ENCODE measurements at regions not wholly inside any gene's neighbourhood (a gene's known extent, or its start where the extent isn't known, plus 50 kb on each side); places are given as distances from the start of the nearest gene placed in this dataset.

GRCh38 chr3:106700981-106701380 is 676.3 kb upstream of the CCDC54 start:
- DNase-seq (ENCODE audit: low read depth), result no peak

- no peak for DNase-seq (ENCODE audit: low read depth)
These were observed 673.7 kb upstream of the CCDC54 start for GRCh38 chr3:106703524-106703923.

- DNase-seq (ENCODE audit: low read depth), result no peak
These were observed 669.9 kb upstream of the CCDC54 start for GRCh38 chr3:106707347-106707746.

GRCh38 chr3:106710596-106710995 is 666.6 kb upstream of the CCDC54 start:
- no peak for DNase-seq (ENCODE audit: low read depth)

- no peak for DNase-seq (ENCODE audit: low read depth)
These were observed 665.6 kb upstream of the CCDC54 start for GRCh38 chr3:106711650-106712049.

- DNase-seq (ENCODE audit: low read depth), result no peak
These were observed 662.8 kb upstream of the CCDC54 start for GRCh38 chr3:106714400-106714799.

- no peak for DNase-seq (ENCODE audit: low read depth)
These were observed 662.0 kb upstream of the CCDC54 start for GRCh38 chr3:106715286-106715685.

- DNase-seq (ENCODE audit: low read depth), result no peak
These were observed 660.0 kb upstream of the CCDC54 start for GRCh38 chr3:106717178-106717780.

GRCh38 chr3:106719077-106719476 is 658.2 kb upstream of the CCDC54 start:
- no peak for DNase-seq (ENCODE audit: low read depth)

GRCh38 chr3:106719583-106719982 is 657.7 kb upstream of the CCDC54 start:
- no peak for DNase-seq (ENCODE audit: low read depth)

GRCh38 chr3:106720510-106720909 is 656.7 kb upstream of the CCDC54 start:
- DNase-seq (ENCODE audit: low read depth), result no peak

- DNase-seq (ENCODE audit: low read depth), result no peak
These were observed 651.7 kb upstream of the CCDC54 start for GRCh38 chr3:106725566-106725965.

GRCh38 chr3:106728315-106729098 is 648.7 kb upstream of the CCDC54 start:
- no peak for DNase-seq (ENCODE audit: low read depth)

- DNase-seq (ENCODE audit: low read depth), result no peak
These were observed 647.8 kb upstream of the CCDC54 start for GRCh38 chr3:106729481-106729880.

GRCh38 chr3:106731230-106731629 is 646.0 kb upstream of the CCDC54 start:
- no peak for DNase-seq (ENCODE audit: low read depth)

- no peak for DNase-seq (ENCODE audit: low read depth)
These were observed 642.5 kb upstream of the CCDC54 start for GRCh38 chr3:106734712-106735111.

GRCh38 chr3:106737265-106737664 is 640.0 kb upstream of the CCDC54 start:
- no peak for DNase-seq (ENCODE audit: low read depth)

- no peak for DNase-seq (ENCODE audit: low read depth)
These were observed 637.1 kb upstream of the CCDC54 start for GRCh38 chr3:106740116-106740515.

- DNase-seq (ENCODE audit: low read depth), result no peak
These were observed 631.7 kb upstream of the CCDC54 start for GRCh38 chr3:106745344-106746168.

- DNase-seq (ENCODE audit: low read depth), result no peak
These were observed 631.0 kb upstream of the CCDC54 start for GRCh38 chr3:106746286-106746685.

GRCh38 chr3:106748472-106749262 is 628.6 kb upstream of the CCDC54 start:
- no peak for DNase-seq (ENCODE audit: low read depth)

- DNase-seq (ENCODE audit: low read depth), result no peak
These were observed 627.1 kb upstream of the CCDC54 start for GRCh38 chr3:106750092-106750491.
